Neural cell (in vitro differentiated cells): ENCODE measurements at regions not wholly inside any gene's neighbourhood (a gene's known extent, or its start where the extent isn't known, plus 50 kb on each side); places are given as distances from the start of the nearest gene placed in this dataset.

Experiments
- H2AFZ ChIP-seq: fragments of 200-600, 300-800 bp; sonication (generic), shearing (Covaris generic); 2 replicates; pipeline ENCODE4 v1.6.0; 2014; ENCODE audit warnings: low read depth, mild to moderate bottlenecking, antibody characterized with exemption, low read length, moderate library complexity
- H3F3A ChIP-seq: fragments of 200-600 bp; shearing (Covaris generic); 2 replicates; pipeline ENCODE4 v1.6.1; 2016; ENCODE audit warnings: mild to moderate bottlenecking, moderate library complexity, mixed read lengths, antibody characterized with exemption, low read length; ENCODE audit not compliant: insufficient read depth, poor library complexity, severe bottlenecking
- H3K27ac ChIP-seq: fragments of 200-600, 300-800 bp; sonication (generic), shearing (Covaris generic); 2 replicates; pipeline ENCODE4 v1.5.1; 2014; ENCODE audit warnings: mild to moderate bottlenecking, low read length, moderate library complexity
- H3K27me3 ChIP-seq: fragments of 300-800, 200-600 bp; sonication (generic), shearing (Covaris generic); 2 replicates; pipeline ENCODE4 v1.6.0; 2014; ENCODE audit warnings: mild to moderate bottlenecking, low read depth, low read length, moderate library complexity; ENCODE audit not compliant: insufficient read depth
- H3K36me3 ChIP-seq: fragments of 300-800, 200-600 bp; sonication (generic), shearing (Covaris generic); 2 replicates; pipeline ENCODE4 v1.5.1; 2014; ENCODE audit warnings: mild to moderate bottlenecking, antibody characterized with exemption, low read length, moderate library complexity; ENCODE audit not compliant: insufficient read depth
- H3K4me2 ChIP-seq: fragments of 300-800, 200-600 bp; sonication (generic), shearing (Covaris generic); 2 replicates; pipeline ENCODE4 v1.6.0; 2014; ENCODE audit warnings: mild to moderate bottlenecking, low read length
- H3K4me3 ChIP-seq: fragments of 300-800, 200-600 bp; sonication (generic), shearing (Covaris generic); 2 replicates; pipeline ENCODE4 v1.5.1; 2014; ENCODE audit warnings: mild to moderate bottlenecking, low read length, moderate library complexity
- H3K79me2 ChIP-seq: fragments of 200-600 bp; shearing (Covaris generic); replicated peaks from 2 replicates; pipeline ENCODE4 v1.6.0; 2014; ENCODE audit warnings: mild to moderate bottlenecking, low read length, moderate library complexity; ENCODE audit not compliant: insufficient read depth
- H3K9ac ChIP-seq: fragments of 300-800, 200-600 bp; sonication (generic), shearing (Covaris generic); 2 replicates; pipeline ENCODE4 v1.6.1; 2016; ENCODE audit warnings: mild to moderate bottlenecking, low read length, mixed read lengths
- H3K9me2 ChIP-seq: fragments of 200-600 bp; shearing (Covaris generic); 2 replicates; pipeline ENCODE4 v1.6.1; 2016; ENCODE audit warnings: mild to moderate bottlenecking, low read length, mixed read lengths; ENCODE audit not compliant: insufficient read depth
- H3K9me3 ChIP-seq: fragments of 200-600, 300-800 bp; sonication (generic), shearing (Covaris generic); 2 replicates; pipeline ENCODE4 v1.6.1; 2016; ENCODE audit warnings: mild to moderate bottlenecking, mixed run types, low read length, moderate library complexity, mixed read lengths
- H4K20me1 ChIP-seq: fragments of 200-600 bp; shearing (Covaris generic); 2 replicates; pipeline ENCODE4 v1.6.1; 2016; ENCODE audit warnings: mild to moderate bottlenecking, mixed run types; ENCODE audit not compliant: insufficient read depth
- EP300 ChIP-seq: fragments of 450-650 bp; conservative IDR thresholded peaks from 2 replicates; pipeline ENCODE4 v1.6.1; 2014; ENCODE audit warnings: antibody characterized with exemption, mild to moderate bottlenecking, moderate library complexity; ENCODE audit not compliant: poor library complexity, severe bottlenecking
- EZH2 ChIP-seq: fragments of 200-600, 300-800 bp; shearing (Covaris generic), sonication (generic); IDR thresholded peaks from 2 replicates; pipeline ENCODE4 v1.6.1; 2014; ENCODE audit warnings: antibody characterized with exemption, low read length, borderline replicate concordance, mild to moderate bottlenecking; ENCODE audit not compliant: insufficient read depth, poor library complexity, severe bottlenecking
- MXI1 ChIP-seq: fragments of 450-650 bp; conservative IDR thresholded peaks from 2 replicates; pipeline ENCODE4 v1.6.1; 2014; ENCODE audit warnings: antibody characterized with exemption, mild to moderate bottlenecking; ENCODE audit not compliant: poor library complexity, severe bottlenecking
- POLR2AphosphoS5 ChIP-seq: IDR thresholded peaks from 2 replicates; pipeline ENCODE4 v1.6.1; 2012
- RAD21 ChIP-seq: fragments of 450-650 bp; conservative IDR thresholded peaks from 2 replicates; pipeline ENCODE4 v1.6.1; 2014; ENCODE audit warnings: antibody characterized with exemption, mild to moderate bottlenecking, moderate library complexity
- SMC3 ChIP-seq: fragments of 450-650 bp; conservative IDR thresholded peaks from 2 replicates; pipeline ENCODE4 v1.6.1; 2014; ENCODE audit warnings: antibody characterized with exemption, mild to moderate bottlenecking, moderate library complexity; ENCODE audit not compliant: poor library complexity
- TAF1 ChIP-seq: IDR thresholded peaks from 2 replicates; pipeline ENCODE4 v1.6.1; 2012; ENCODE audit warnings: low read depth
- TF ChIP-seq, protein P1 (sequence below): fragments of 450-650 bp; IDR thresholded peaks from 2 replicates; pipeline ENCODE4 v1.5.1; 2014; ENCODE audit warnings: antibody characterized with exemption, mild to moderate bottlenecking, moderate library complexity; ENCODE audit not compliant: poor library complexity, severe bottlenecking
- TF ChIP-seq, protein P2 (sequence below): IDR thresholded peaks from 2 replicates; pipeline ENCODE4 v1.6.1; 2012; ENCODE audit warnings: borderline replicate concordance

DNA sequence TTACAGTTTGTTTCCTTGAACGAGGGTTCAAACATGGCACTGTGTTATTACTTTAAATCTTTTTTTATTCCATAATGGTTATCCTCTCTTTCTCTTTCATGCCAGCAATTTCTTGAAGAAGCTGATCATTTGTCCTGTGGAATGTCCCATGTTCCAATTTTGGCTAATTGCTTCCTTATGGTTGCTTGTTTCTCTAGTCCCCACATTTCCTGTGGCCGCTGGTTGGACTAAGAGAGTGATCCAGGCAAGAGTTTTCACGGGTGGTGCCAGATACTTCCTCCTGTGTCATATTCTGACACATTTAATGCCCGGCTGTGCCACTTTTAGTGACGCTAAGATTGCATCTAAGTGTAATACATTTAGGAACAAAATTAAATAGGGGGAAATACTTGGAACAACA, 83.8 kb upstream of the FAM169A start:
- no peaks in the 10 kb centered on the region for H3K9me2 ChIP-seq
- H4K20me1 ChIP-seq, result no peaks in the 10 kb centered on the region
- H2AFZ ChIP-seq, result no peak overlapping the region
- H3K27ac ChIP-seq, result no peak overlapping the region
- H3K27me3 ChIP-seq, result no peaks in the 10 kb centered on the region
- no peak overlapping the region for H3K4me2 ChIP-seq
- H3K36me3 ChIP-seq, result no peaks in the 10 kb centered on the region
- no peaks in the 10 kb centered on the region for H3K9me3 ChIP-seq
- TF ChIP-seq TAF1 (no peak), MXI1 (no peak), EZH2 (no peak), SMC3 (no peak), POLR2AphosphoS5 (no peak), EP300 (no peak), RAD21 (no peak)
- TF ChIP-seq, protein P1, sequence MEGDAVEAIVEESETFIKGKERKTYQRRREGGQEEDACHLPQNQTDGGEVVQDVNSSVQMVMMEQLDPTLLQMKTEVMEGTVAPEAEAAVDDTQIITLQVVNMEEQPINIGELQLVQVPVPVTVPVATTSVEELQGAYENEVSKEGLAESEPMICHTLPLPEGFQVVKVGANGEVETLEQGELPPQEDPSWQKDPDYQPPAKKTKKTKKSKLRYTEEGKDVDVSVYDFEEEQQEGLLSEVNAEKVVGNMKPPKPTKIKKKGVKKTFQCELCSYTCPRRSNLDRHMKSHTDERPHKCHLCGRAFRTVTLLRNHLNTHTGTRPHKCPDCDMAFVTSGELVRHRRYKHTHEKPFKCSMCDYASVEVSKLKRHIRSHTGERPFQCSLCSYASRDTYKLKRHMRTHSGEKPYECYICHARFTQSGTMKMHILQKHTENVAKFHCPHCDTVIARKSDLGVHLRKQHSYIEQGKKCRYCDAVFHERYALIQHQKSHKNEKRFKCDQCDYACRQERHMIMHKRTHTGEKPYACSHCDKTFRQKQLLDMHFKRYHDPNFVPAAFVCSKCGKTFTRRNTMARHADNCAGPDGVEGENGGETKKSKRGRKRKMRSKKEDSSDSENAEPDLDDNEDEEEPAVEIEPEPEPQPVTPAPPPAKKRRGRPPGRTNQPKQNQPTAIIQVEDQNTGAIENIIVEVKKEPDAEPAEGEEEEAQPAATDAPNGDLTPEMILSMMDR, result no peak
- TF ChIP-seq, protein P2, sequence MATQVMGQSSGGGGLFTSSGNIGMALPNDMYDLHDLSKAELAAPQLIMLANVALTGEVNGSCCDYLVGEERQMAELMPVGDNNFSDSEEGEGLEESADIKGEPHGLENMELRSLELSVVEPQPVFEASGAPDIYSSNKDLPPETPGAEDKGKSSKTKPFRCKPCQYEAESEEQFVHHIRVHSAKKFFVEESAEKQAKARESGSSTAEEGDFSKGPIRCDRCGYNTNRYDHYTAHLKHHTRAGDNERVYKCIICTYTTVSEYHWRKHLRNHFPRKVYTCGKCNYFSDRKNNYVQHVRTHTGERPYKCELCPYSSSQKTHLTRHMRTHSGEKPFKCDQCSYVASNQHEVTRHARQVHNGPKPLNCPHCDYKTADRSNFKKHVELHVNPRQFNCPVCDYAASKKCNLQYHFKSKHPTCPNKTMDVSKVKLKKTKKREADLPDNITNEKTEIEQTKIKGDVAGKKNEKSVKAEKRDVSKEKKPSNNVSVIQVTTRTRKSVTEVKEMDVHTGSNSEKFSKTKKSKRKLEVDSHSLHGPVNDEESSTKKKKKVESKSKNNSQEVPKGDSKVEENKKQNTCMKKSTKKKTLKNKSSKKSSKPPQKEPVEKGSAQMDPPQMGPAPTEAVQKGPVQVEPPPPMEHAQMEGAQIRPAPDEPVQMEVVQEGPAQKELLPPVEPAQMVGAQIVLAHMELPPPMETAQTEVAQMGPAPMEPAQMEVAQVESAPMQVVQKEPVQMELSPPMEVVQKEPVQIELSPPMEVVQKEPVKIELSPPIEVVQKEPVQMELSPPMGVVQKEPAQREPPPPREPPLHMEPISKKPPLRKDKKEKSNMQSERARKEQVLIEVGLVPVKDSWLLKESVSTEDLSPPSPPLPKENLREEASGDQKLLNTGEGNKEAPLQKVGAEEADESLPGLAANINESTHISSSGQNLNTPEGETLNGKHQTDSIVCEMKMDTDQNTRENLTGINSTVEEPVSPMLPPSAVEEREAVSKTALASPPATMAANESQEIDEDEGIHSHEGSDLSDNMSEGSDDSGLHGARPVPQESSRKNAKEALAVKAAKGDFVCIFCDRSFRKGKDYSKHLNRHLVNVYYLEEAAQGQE, result no peak
- no peak overlapping the region for H3K4me3 ChIP-seq
- H3K79me2 ChIP-seq, result no peaks in the 10 kb centered on the region
- H3F3A ChIP-seq, result no peaks in the 10 kb centered on the region
- no peak overlapping the region for H3K9ac ChIP-seq

DNA sequence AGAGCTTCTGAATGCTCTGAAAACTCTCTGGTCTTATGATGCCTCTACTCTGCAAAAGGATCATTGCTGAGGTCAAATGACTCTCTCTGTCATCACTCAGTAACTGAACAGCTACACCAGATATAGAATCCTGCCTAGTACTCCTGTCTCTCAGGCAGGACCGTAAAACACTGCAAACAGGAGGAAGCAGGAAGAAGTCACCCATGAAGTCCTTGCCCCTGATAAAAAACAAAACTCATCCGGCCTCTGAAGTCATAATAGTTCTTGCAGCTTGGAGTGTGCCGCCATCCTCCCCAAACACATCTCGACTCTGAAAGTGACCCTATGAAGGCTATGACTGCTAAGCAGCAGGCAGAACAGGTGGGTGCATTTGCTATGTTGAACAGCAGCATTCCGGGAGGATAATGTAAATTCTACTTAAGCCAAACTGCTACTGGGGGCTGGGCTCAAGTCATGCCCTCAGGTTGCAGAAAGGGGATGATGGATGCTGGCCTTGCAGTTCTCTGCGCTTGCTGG, 81.9 kb upstream of the FAM169A start:
- Histone ChIP-seq H3K4me3 (no peak overlapping the region), H3K79me2 (no peaks in the 10 kb centered on the region), H4K20me1 (no peaks in the 10 kb centered on the region), H2AFZ (no peak overlapping the region), H3K9me2 (no peaks in the 10 kb centered on the region), H3K9ac (no peak overlapping the region), H3K27me3 (no peaks in the 10 kb centered on the region), H3K4me2 (no peak overlapping the region), H3F3A (no peaks in the 10 kb centered on the region), H3K27ac (no peak overlapping the region), H3K36me3 (no peaks in the 10 kb centered on the region), H3K9me3 (no peaks in the 10 kb centered on the region)
- no peak for TF ChIP-seq RAD21
- TF ChIP-seq, protein P1, result no peak
- TF ChIP-seq, protein P2, result no peak
- no peak for TF ChIP-seq SMC3
- TF ChIP-seq EP300, result no peak
- TF ChIP-seq TAF1, result no peak
- TF ChIP-seq POLR2AphosphoS5, result no peak
- TF ChIP-seq EZH2, result no peak
- no peak for TF ChIP-seq MXI1
